ENCODE measurements at regions not wholly inside any gene's neighbourhood (a gene's known extent, or its start where the extent isn't known, plus 50 kb on each side); places are given as distances from the start of the nearest gene placed in this dataset.
"Not testable (repeated sequence)": the region's sequence is repeated elsewhere in the genome, so short reads cannot be mapped to it uniquely, and the experiment has no call there.

- no peak for TF ChIP-seq ZNF274 (IDR thresholded peaks at IDR 0.05; ENCODE audit: low read depth, low read length)
- H3K4me3 ChIP-seq (ENCODE audit: low read length): no peak overlapping the region
Measured at GRCh38 chr7:138235207-138235606, 158.9 kb downstream of the AKR1D1 start.

GRCh38 chr7:138237995-138238394, 161.7 kb downstream of the AKR1D1 start:
- TF ChIP-seq ZNF274 (IDR thresholded peaks at IDR 0.05; ENCODE audit: low read depth, low read length): no peak
- H3K4me3 ChIP-seq (ENCODE audit: low read length): no peak overlapping the region

- no peak for TF ChIP-seq ZNF274 (IDR thresholded peaks at IDR 0.05; ENCODE audit: low read depth, low read length)
Measured at GRCh38 chr7:138238734-138239659, 162.7 kb downstream of the AKR1D1 start.

GRCh38 chr7:138243430-138243829, 167.2 kb downstream of the AKR1D1 start:
- no peak overlapping the region for H3K4me3 ChIP-seq (ENCODE audit: low read length)
- TF ChIP-seq ZNF274 (IDR thresholded peaks at IDR 0.05; ENCODE audit: low read depth, low read length): no peak

More at GRCh38 chr7:138238734-138239659, 162.7 kb downstream of the AKR1D1 start:
- H3K4me3 ChIP-seq (ENCODE audit: low read length): no peak overlapping the region

GRCh38 chr7:138243836-138244235, 167.6 kb downstream of the AKR1D1 start:
- H3K4me3 ChIP-seq (ENCODE audit: low read length): no peak overlapping the region
- no peak for TF ChIP-seq ZNF274 (IDR thresholded peaks at IDR 0.05; ENCODE audit: low read depth, low read length)

- no peak overlapping the region for H3K4me3 ChIP-seq (ENCODE audit: low read length)
- no peak for TF ChIP-seq ZNF274 (IDR thresholded peaks at IDR 0.05; ENCODE audit: low read depth, low read length)
Measured at GRCh38 chr7:138244606-138245005, 168.3 kb downstream of the AKR1D1 start.

- no peak for TF ChIP-seq ZNF274 (IDR thresholded peaks at IDR 0.05; ENCODE audit: low read depth, low read length)
- no peak overlapping the region for H3K4me3 ChIP-seq (ENCODE audit: low read length)
Measured at GRCh38 chr7:138245216-138245615, 169.0 kb downstream of the AKR1D1 start.

- H3K4me3 ChIP-seq (ENCODE audit: low read length): no peak overlapping the region
- TF ChIP-seq ZNF274 (IDR thresholded peaks at IDR 0.05; ENCODE audit: low read depth, low read length): no peak
Measured at GRCh38 chr7:138245682-138246081, 169.4 kb downstream of the AKR1D1 start.

GRCh38 chr7:138246428-138246827, 170.2 kb downstream of the AKR1D1 start:
- H3K4me3 ChIP-seq (ENCODE audit: low read length): no peak overlapping the region
- no peak for TF ChIP-seq ZNF274 (IDR thresholded peaks at IDR 0.05; ENCODE audit: low read depth, low read length)

- no peak for TF ChIP-seq ZNF274 (IDR thresholded peaks at IDR 0.05; ENCODE audit: low read depth, low read length)
- no peak overlapping the region for H3K4me3 ChIP-seq (ENCODE audit: low read length)
Measured at GRCh38 chr7:138247081-138247480, 170.8 kb downstream of the AKR1D1 start.

- TF ChIP-seq ZNF274 (IDR thresholded peaks at IDR 0.05; ENCODE audit: low read depth, low read length): no peak
- no peak overlapping the region for H3K4me3 ChIP-seq (ENCODE audit: low read length)
Measured at GRCh38 chr7:138247568-138248333, 171.5 kb downstream of the AKR1D1 start.

- H3K4me3 ChIP-seq (ENCODE audit: low read length): no peak overlapping the region
- TF ChIP-seq ZNF274 (IDR thresholded peaks at IDR 0.05; ENCODE audit: low read depth, low read length): no peak
Measured at GRCh38 chr7:138248609-138249008, 172.3 kb downstream of the AKR1D1 start.

GRCh38 chr7:138249975-138250374, 173.7 kb downstream of the AKR1D1 start:
- TF ChIP-seq ZNF274 (IDR thresholded peaks at IDR 0.05; ENCODE audit: low read depth, low read length): no peak

GRCh38 chr7:138252666-138253065, 176.4 kb downstream of the AKR1D1 start:
- not testable (repeated sequence) for H3K4me3 ChIP-seq (ENCODE audit: low read length)

More at GRCh38 chr7:138249975-138250374, 173.7 kb downstream of the AKR1D1 start:
- H3K4me3 ChIP-seq (ENCODE audit: low read length): no peak overlapping the region

- H3K4me3 ChIP-seq (ENCODE audit: low read length): no peak overlapping the region
- no peak for TF ChIP-seq ZNF274 (IDR thresholded peaks at IDR 0.05; ENCODE audit: low read depth, low read length)
Measured at GRCh38 chr7:138254444-138254843, 178.2 kb downstream of the AKR1D1 start.
